Mesodermal cell (in vitro differentiated cells): ENCODE measurements at regions not wholly inside any gene's neighbourhood (a gene's known extent, or its start where the extent isn't known, plus 50 kb on each side); places are given as distances from the start of the nearest gene placed in this dataset.

Experiments
- H3K27ac ChIP-seq: 2 replicates; pipeline ENCODE4 v1.7.0; 2013; ENCODE audit warnings: mild to moderate bottlenecking, low read depth, low read length, moderate library complexity; ENCODE audit not compliant: severe bottlenecking
- H3K36me3 ChIP-seq: 2 replicates; pipeline ENCODE4 v1.7.1; 2013; ENCODE audit warnings: mild to moderate bottlenecking, low read length, moderate library complexity; ENCODE audit not compliant: control insufficient read depth, insufficient read depth
- H3K4me1 ChIP-seq: one replicate; pipeline ENCODE4 v1.7.1; 2013; ENCODE audit warnings: mild to moderate bottlenecking, low read length; ENCODE audit not compliant: insufficient read depth, control insufficient read depth, poor library complexity, severe bottlenecking
- H3K4me3 ChIP-seq: 2 replicates; pipeline ENCODE4 v1.7.0; 2013; ENCODE audit warnings: low read length, control low read depth, mild to moderate bottlenecking; ENCODE audit not compliant: insufficient read depth, poor library complexity, severe bottlenecking; ENCODE audit errors: extremely low read depth
- H3K9me3 ChIP-seq: 2 replicates; pipeline ENCODE4 v1.7.1; 2013; ENCODE audit warnings: mild to moderate bottlenecking, low read length, moderate library complexity; ENCODE audit not compliant: control insufficient read depth
- WGBS, 2 experiments: methylation state at CpG; one replicate each; pipeline ENCODE4 v1.1.5; 2013; ENCODE audit warnings: missing lambda C conversion rate in 2 of 2; ENCODE audit not compliant: insufficient coverage in 2 of 2; 5-methylcytosine and 5-hydroxymethylcytosine counted together

- WGBS, 2 experiments = 36 to 44% methylated on average over 2 to 3 of the region's 4 CpGs
- no peaks in the 10 kb centered on the region for H3K4me1 ChIP-seq
- no peak overlapping the region for H3K4me3 ChIP-seq
- H3K36me3 ChIP-seq = no peaks in the 10 kb centered on the region
- no peak overlapping the region for H3K27ac ChIP-seq
- no peaks in the 10 kb centered on the region for H3K9me3 ChIP-seq
Observed at GRCh38 chr4:74692972-74693371, 101.4 kb downstream of the BTC start.
